ENCODE measurements at regions not wholly inside any gene's neighbourhood (a gene's known extent, or its start where the extent isn't known, plus 50 kb on each side); places are given as distances from the start of the nearest gene placed in this dataset.
A peak's percentile ranks its signal among the peaks of the same experiment; 100 is the strongest.

GRCh38 chr6:149212206-149212605 lies 105.3 kb upstream of the TAB2 start:
- Histone ChIP-seq H2AFZ (no peak overlapping the region), H3K36me3 (ENCODE audit: insufficient read depth) (no peaks in the 10 kb centered on the region), H3F3A (replicated peaks; ENCODE audit: low read depth) (no peaks in the 10 kb centered on the region), H3K79me2 (replicated peaks; ENCODE audit: insufficient read depth) (no peaks in the 10 kb centered on the region), H3K27ac (ENCODE audit: low read depth) (no peak overlapping the region), H3K4me2 (no peak overlapping the region), H4K20me1 (replicated peaks; ENCODE audit: insufficient read depth) (no peaks in the 10 kb centered on the region), H3K4me3 (no peak overlapping the region), H3K4me1 (ENCODE audit: insufficient read depth) (no peaks in the 10 kb centered on the region), H3K27me3 (ENCODE audit: insufficient read depth) (no peaks in the 10 kb centered on the region), H3K9me2 (ENCODE audit: insufficient read depth) (peaks cover 12% of the 10 kb centered on the region; the same call in 1 of the 2 replicates)
- Mint-ChIP-seq H3K27ac (no peak overlapping the region), H3K9me3 (no peaks in the 10 kb centered on the region), H3K36me3 (ENCODE audit: low read depth) (no peaks in the 10 kb centered on the region), H3K4me1 (peaks cover 6% of the 10 kb centered on the region), H3K4me3 (no peak overlapping the region), H3K27me3 (ENCODE audit: insufficient read depth, low read depth, poor library complexity) (peaks cover 7% of the 10 kb centered on the region)
- DNase-seq (ENCODE audit: low spot score) (no peak), ATAC-seq (no peak)
- no peak for TF ChIP-seq NANOG (IDR thresholded peaks at IDR 0.05; ENCODE audit: borderline replicate concordance)
- no peak for TF ChIP-seq ZNF114 (CRISPR knock-in tag; IDR thresholded peaks at IDR 0.05)
- TF ChIP-seq ETS1 (IDR thresholded peaks at IDR 0.05), result no peak
- TF ChIP-seq CREB1 (CRISPR knock-in tag; IDR thresholded peaks at IDR 0.05; ENCODE audit: low read depth), result no peak
- TF ChIP-seq EZH2phosphoT487 (IDR thresholded peaks at IDR 0.05; ENCODE audit: unreplicated experiment), result no peak
- no peak for TF ChIP-seq EZH2 (IDR thresholded peaks at IDR 0.05; ENCODE audit: low read depth, unreplicated experiment)
- TF ChIP-seq POLR2AphosphoS5 (IDR thresholded peaks at IDR 0.05; ENCODE audit: low read depth), result no peak
- no peak for TF ChIP-seq CTCF (conservative IDR thresholded peaks at IDR 0.05; ENCODE audit: low read depth in 2 of 2)
- no peak for TF ChIP-seq ZNF331 (CRISPR knock-in tag; IDR thresholded peaks at IDR 0.05; ENCODE audit: low read depth)

- DNase-seq (ENCODE audit: low spot score) (no peak), ATAC-seq (no peak)
- Histone ChIP-seq H3K9me2 (ENCODE audit: insufficient read depth) (peaks cover 13% of the 10 kb centered on the region; the same call in 1 of the 2 replicates), H3K27ac (ENCODE audit: low read depth) (no peak overlapping the region), H3F3A (replicated peaks; ENCODE audit: low read depth) (no peaks in the 10 kb centered on the region), H3K27me3 (ENCODE audit: insufficient read depth) (no peaks in the 10 kb centered on the region), H3K36me3 (ENCODE audit: insufficient read depth) (no peaks in the 10 kb centered on the region), H3K79me2 (replicated peaks; ENCODE audit: insufficient read depth) (no peaks in the 10 kb centered on the region), H3K4me1 (ENCODE audit: insufficient read depth) (no peaks in the 10 kb centered on the region), H4K20me1 (replicated peaks; ENCODE audit: insufficient read depth) (no peaks in the 10 kb centered on the region), H3K4me3 (no peak overlapping the region), H2AFZ (peak overlapping the region; percentile 43; the same call in 1 of the 2 replicates), H3K4me2 (no peak overlapping the region)
- Mint-ChIP-seq H3K27ac (no peak overlapping the region), H3K4me3 (no peak overlapping the region), H3K9me3 (no peaks in the 10 kb centered on the region), H3K27me3 (ENCODE audit: insufficient read depth, low read depth, poor library complexity) (peaks cover 6% of the 10 kb centered on the region), H3K36me3 (ENCODE audit: low read depth) (no peaks in the 10 kb centered on the region), H3K4me1 (peaks cover 9% of the 10 kb centered on the region)
- no peak for TF ChIP-seq POLR2AphosphoS5 (IDR thresholded peaks at IDR 0.05; ENCODE audit: low read depth)
- TF ChIP-seq CTCF (conservative IDR thresholded peaks at IDR 0.05; ENCODE audit: low read depth in 2 of 2), result no peak
- no peak for TF ChIP-seq ZNF114 (CRISPR knock-in tag; IDR thresholded peaks at IDR 0.05)
Observed at GRCh38 chr6:149212892-149213801, 104.4 kb upstream of the TAB2 start.
